ENCODE measurements at regions not wholly inside any gene's neighbourhood (a gene's known extent, or its start where the extent isn't known, plus 50 kb on each side); places are given as distances from the start of the nearest gene placed in this dataset.

DNA sequence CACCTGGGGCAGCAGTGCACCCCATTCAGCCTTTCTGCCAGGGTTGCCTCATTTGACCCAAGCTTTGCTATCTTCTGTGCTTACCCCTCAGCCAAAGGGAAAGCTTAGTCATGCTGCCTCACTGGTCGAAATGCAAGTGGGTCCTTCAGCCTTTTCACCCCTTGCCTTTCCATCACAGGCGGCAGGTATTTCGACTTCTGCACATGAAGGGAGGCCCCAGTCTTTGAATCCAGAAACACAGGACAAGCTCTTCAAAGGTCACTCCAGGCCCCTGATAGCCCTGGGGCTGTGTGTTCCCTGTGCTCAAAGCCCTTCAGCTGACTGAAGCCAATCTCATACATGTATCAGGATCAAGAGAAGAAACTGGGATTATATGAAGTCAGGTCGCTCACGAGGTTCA, 129.7 kb downstream of the SNX19 start:
- TF ChIP-seq, protein P1, sequence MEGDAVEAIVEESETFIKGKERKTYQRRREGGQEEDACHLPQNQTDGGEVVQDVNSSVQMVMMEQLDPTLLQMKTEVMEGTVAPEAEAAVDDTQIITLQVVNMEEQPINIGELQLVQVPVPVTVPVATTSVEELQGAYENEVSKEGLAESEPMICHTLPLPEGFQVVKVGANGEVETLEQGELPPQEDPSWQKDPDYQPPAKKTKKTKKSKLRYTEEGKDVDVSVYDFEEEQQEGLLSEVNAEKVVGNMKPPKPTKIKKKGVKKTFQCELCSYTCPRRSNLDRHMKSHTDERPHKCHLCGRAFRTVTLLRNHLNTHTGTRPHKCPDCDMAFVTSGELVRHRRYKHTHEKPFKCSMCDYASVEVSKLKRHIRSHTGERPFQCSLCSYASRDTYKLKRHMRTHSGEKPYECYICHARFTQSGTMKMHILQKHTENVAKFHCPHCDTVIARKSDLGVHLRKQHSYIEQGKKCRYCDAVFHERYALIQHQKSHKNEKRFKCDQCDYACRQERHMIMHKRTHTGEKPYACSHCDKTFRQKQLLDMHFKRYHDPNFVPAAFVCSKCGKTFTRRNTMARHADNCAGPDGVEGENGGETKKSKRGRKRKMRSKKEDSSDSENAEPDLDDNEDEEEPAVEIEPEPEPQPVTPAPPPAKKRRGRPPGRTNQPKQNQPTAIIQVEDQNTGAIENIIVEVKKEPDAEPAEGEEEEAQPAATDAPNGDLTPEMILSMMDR (IDR thresholded peaks at IDR 0.05): no peak
- no peak for TF ChIP-seq POLR2A (IDR thresholded peaks at IDR 0.05)
